GM12878 (cell line): ENCODE measurements at regions not wholly inside any gene's neighbourhood (a gene's known extent, or its start where the extent isn't known, plus 50 kb on each side); places are given as distances from the start of the nearest gene placed in this dataset.

Source experiments
- ATAC-seq: fragments of 200-7000 bp; cut with Tn5 transposase; 3 replicates; pipeline ENCODE4 v1.9.1; 2020; ENCODE audit warnings: mild to moderate bottlenecking, moderate library complexity
- BruUV-seq: library from RNA; stranded (reverse); fragments of 400-500 nt; replicated peaks from 2 replicates; lab custom pipeline; 2021; lab: Mats Ljungman, UMichigan
- CTCF ChIA-PET: fragments of 300-600 bp; sonication (Branson Sonifier 250); formaldehyde crosslinking; extraction: SDS; loops from one replicate; lab custom pipeline; 2021; ENCODE audit warnings: inconsistent platforms; lab: Yijun Ruan, JAX
- POLR2A ChIA-PET: fragments of 350-600 bp; formaldehyde crosslinking; extraction: SDS; loops from one replicate; lab custom pipeline; 2021; ENCODE audit warnings: inconsistent platforms; lab: Charles Lee
- RAD21 ChIA-PET: fragments of 300-600 bp; sonication (Branson Sonifier 250); formaldehyde crosslinking; loops from one replicate; lab custom pipeline; 2023; ENCODE audit warnings: antibody characterized with exemption; ENCODE audit not compliant: unreplicated experiment; lab: Charles Lee
- SMC1A ChIA-PET: fragments of 300-600 bp; sonication (Branson Sonifier 250); formaldehyde crosslinking; loops from one replicate; lab custom pipeline; 2023; ENCODE audit not compliant: unreplicated experiment, uncharacterized antibody; lab: Charles Lee
- DNase-seq: peaks from one replicate; pipeline ENCODE4 v3.0.0-alpha.2; 2011; ENCODE audit warnings: low read depth, low spot score
- FAIRE-seq: peaks from 3 replicates; lab custom pipeline; 2011; peaks lifted over from hg19 to GRCh38; lab: Jason Lieb, UNC
- H2AFZ ChIP-seq: 2 replicates; pipeline ENCODE4 v1.6.0; 2011; ENCODE audit warnings: low read depth, low read length, control low read depth; ENCODE audit not compliant: control insufficient read depth
- H3K27ac ChIP-seq: 2 replicates; pipeline ENCODE4 v1.5.1; 2011; ENCODE audit warnings: control low read depth; ENCODE audit not compliant: control insufficient read depth, insufficient read depth
- H3K27me3 ChIP-seq, 2 experiments: replicated peaks in 1 of 2; 2 replicates each; pipeline versions ENCODE4 v1.6.0 to v1.6.1; 2011; ENCODE audit warnings: low read length in 1 of 2; ENCODE audit not compliant: control insufficient read depth in 2 of 2, insufficient read depth in 2 of 2
- H3K36me3 ChIP-seq, 2 experiments: 2 replicates each; pipeline ENCODE4 v1.5.1; 2011; ENCODE audit warnings: low read length in 1 of 2; ENCODE audit not compliant: control insufficient read depth in 2 of 2, insufficient read depth in 2 of 2
- H3K4me1 ChIP-seq: 2 replicates; pipeline ENCODE4 v1.6.1; 2011; ENCODE audit warnings: mild to moderate bottlenecking, low read length, moderate library complexity, mixed read lengths; ENCODE audit not compliant: control insufficient read depth, insufficient read depth
- H3K4me2 ChIP-seq: 2 replicates; pipeline ENCODE4 v1.6.0; 2011; ENCODE audit warnings: control low read depth; ENCODE audit not compliant: control insufficient read depth, insufficient read depth
- H3K4me3 ChIP-seq: fragments of 200-600 bp; sonication (generic); 2 replicates; pipeline ENCODE4 v1.5.1; 2016
- H3K79me2 ChIP-seq: 2 replicates; pipeline ENCODE4 v1.6.0; 2011; ENCODE audit warnings: low read length; ENCODE audit not compliant: control insufficient read depth, insufficient read depth
- H3K9ac ChIP-seq: 2 replicates; pipeline ENCODE4 v1.8.0; 2011; ENCODE audit warnings: low read length, control low read depth, mixed read lengths; ENCODE audit not compliant: control insufficient read depth, insufficient read depth
- H3K9me3 ChIP-seq: replicated peaks from 3 replicates; pipeline ENCODE4 v1.5.1; 2011; ENCODE audit warnings: mild to moderate bottlenecking, low read length; ENCODE audit not compliant: control insufficient read depth, insufficient read depth
- H4K20me1 ChIP-seq: 2 replicates; pipeline ENCODE4 v1.6.0; 2011; ENCODE audit not compliant: control insufficient read depth, insufficient read depth
- ATF2 ChIP-seq: IDR thresholded peaks from 2 replicates; pipeline ENCODE4 v1.6.1; 2012; ENCODE audit warnings: low read length, inconsistent platforms
- SIX5 ChIP-seq: IDR thresholded peaks from 2 replicates; pipeline ENCODE4 v1.6.1; 2011; ENCODE audit warnings: mild to moderate bottlenecking, low read depth, low read length, moderate library complexity; ENCODE audit not compliant: severe bottlenecking
- ZNF274 ChIP-seq: IDR thresholded peaks from one replicate; pipeline ENCODE4 v1.8.0; 2011; ENCODE audit not compliant: insufficient read length, insufficient read depth
- WGBS: methylation state at CpG from one replicate; pipeline ENCODE4 v1.1.6; 2016; ENCODE audit warnings: low lambda C conversion rate; ENCODE audit not compliant: insufficient replicate concordance, insufficient coverage; ENCODE audit errors: missing lambda C conversion rate; 5-methylcytosine and 5-hydroxymethylcytosine counted together
- in situ Hi-C: fragments of 300-500 bp; cut with MboI; formaldehyde crosslinking; loops from 9 replicates; pipeline ENCODE4 v1.14.3; 2018; ENCODE audit warnings: mixed read lengths
- intact Hi-C: fragments of 100-400 bp; cut with micrococcal nuclease; formaldehyde crosslinking; loops from one replicate; pipeline ENCODE4 v1.14.2; 2022; ENCODE audit not compliant: unreplicated experiment

GRCh38 chr9:99472916-99473245 lies 250.8 kb downstream of the SEC61B start:
- intact Hi-C loops (no loop called here), in situ Hi-C loops (no loop called here)
- POLR2A ChIA-PET = no interaction called here
- 84% methylated on average over 1 of the region's 1 CpG for WGBS
- H3K27me3 ChIP-seq = no peaks in the 10 kb centered on the region
- no peak for ATAC-seq
- DNase-seq = no peak
- no peaks in the 10 kb centered on the region for H4K20me1 ChIP-seq
- TF ChIP-seq ATF2 (peak; percentile 11; the same call in 1 of the 2 replicates), ZNF274 (no peak)
- SMC1A ChIA-PET = no interaction called here
- no peak overlapping the region for H3K27ac ChIP-seq
- no peak overlapping the region for H2AFZ ChIP-seq
- no peak overlapping the region for H3K4me2 ChIP-seq
- peaks cover 5% of the 10 kb centered on the region; the same call in 1 of the 2 replicates for H3K4me1 ChIP-seq
- no peak overlapping the region for H3K9ac ChIP-seq
- no peaks in the 10 kb centered on the region for H3K79me2 ChIP-seq
- no peaks in the 10 kb centered on the region for H3K36me3 ChIP-seq
- BruUV-seq = no TSS peak
- no peaks in the 10 kb centered on the region for H3K9me3 ChIP-seq
- FAIRE-seq = no peak
- RAD21 ChIA-PET = no interaction called here
- no peak overlapping the region for H3K4me3 ChIP-seq
- CTCF ChIA-PET = no interaction called here

GRCh38 chr9:99474186-99474585 lies 252.1 kb downstream of the SEC61B start:
- FAIRE-seq = no peak

More at GRCh38 chr9:99474186-99474585, 252.1 kb downstream of the SEC61B start:
- H3K27me3 ChIP-seq = no peaks in the 10 kb centered on the region
- H3K27ac ChIP-seq = no peak overlapping the region
- ChIA-PET RAD21 (no interaction called here), POLR2A (interaction anchor here (0.7 kb wide), 1 partner anchor 11 kb away, joined by 3 read pairs; no protein-coding TSS in a partner anchor), CTCF (interaction anchor here (1.0 kb wide), 1 partner anchor 29 kb away, joined by 3 read pairs; no protein-coding TSS in a partner anchor), SMC1A (interaction anchor here (1.2 kb wide), 1 partner anchor 23 kb away, joined by 3 read pairs; no protein-coding TSS in a partner anchor)
- in situ Hi-C loops = no loop called here
- H2AFZ ChIP-seq = no peak overlapping the region
- H3K9me3 ChIP-seq = no peaks in the 10 kb centered on the region
- H3K9ac ChIP-seq = no peak overlapping the region
- no peak overlapping the region for H3K4me3 ChIP-seq
- peaks cover 5% of the 10 kb centered on the region; the same call in 1 of the 2 replicates for H3K4me1 ChIP-seq
- H3K79me2 ChIP-seq = no peaks in the 10 kb centered on the region
- no peak overlapping the region for H3K4me2 ChIP-seq
- no peak for DNase-seq
- no TSS peak for BruUV-seq
- no peaks in the 10 kb centered on the region for H4K20me1 ChIP-seq
- no peak for TF ChIP-seq SIX5
- TF ChIP-seq, all 136 proteins: peak for 0
- intact Hi-C loops = no loop called here
- H3K36me3 ChIP-seq = no peaks in the 10 kb centered on the region
- no peak for ATAC-seq
